SU-DHL-6 (cell line): ENCODE measurements at regions not wholly inside any gene's neighbourhood (a gene's known extent, or its start where the extent isn't known, plus 50 kb on each side); places are given as distances from the start of the nearest gene placed in this dataset.

Experiments used
- EZH2phosphoT487 ChIP-seq: fragments of 200-600 bp; sonication (generic), shearing (Covaris generic); conservative IDR thresholded peaks from 2 replicates; pipeline ENCODE4 v1.6.1; 2018; ENCODE audit warnings: mild to moderate bottlenecking, antibody characterized with exemption, low read length, moderate library complexity, mixed read lengths
- TF ChIP-seq, protein P1 (sequence below): fragments of 200-600 bp; sonication (generic); IDR thresholded peaks from one replicate; pipeline ENCODE4 v1.5.1; 2017; ENCODE audit warnings: antibody characterized with exemption, mild to moderate bottlenecking, low read length, moderate library complexity; ENCODE audit not compliant: insufficient read depth, poor library complexity, severe bottlenecking

DNA sequence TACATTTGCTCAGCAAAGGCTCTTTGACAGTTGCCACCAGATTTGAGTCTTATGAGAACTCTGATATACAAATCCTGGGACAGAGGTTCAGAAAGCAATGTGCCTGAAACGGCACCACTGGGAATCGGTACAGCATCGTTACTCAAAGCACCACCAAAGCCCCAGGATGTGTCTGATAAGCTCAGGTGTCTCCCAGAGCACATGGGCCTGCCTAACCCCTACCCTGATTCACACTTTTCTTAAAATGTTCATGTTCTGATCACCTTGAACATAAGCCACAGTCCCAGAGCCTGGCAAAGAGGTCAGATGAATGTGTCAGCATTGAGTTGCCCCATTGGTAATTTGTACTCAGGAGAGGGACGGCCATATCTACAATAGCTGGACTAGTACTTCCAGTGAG lies 545.8 kb upstream of the AUTS2 start:
- TF ChIP-seq, protein P1, sequence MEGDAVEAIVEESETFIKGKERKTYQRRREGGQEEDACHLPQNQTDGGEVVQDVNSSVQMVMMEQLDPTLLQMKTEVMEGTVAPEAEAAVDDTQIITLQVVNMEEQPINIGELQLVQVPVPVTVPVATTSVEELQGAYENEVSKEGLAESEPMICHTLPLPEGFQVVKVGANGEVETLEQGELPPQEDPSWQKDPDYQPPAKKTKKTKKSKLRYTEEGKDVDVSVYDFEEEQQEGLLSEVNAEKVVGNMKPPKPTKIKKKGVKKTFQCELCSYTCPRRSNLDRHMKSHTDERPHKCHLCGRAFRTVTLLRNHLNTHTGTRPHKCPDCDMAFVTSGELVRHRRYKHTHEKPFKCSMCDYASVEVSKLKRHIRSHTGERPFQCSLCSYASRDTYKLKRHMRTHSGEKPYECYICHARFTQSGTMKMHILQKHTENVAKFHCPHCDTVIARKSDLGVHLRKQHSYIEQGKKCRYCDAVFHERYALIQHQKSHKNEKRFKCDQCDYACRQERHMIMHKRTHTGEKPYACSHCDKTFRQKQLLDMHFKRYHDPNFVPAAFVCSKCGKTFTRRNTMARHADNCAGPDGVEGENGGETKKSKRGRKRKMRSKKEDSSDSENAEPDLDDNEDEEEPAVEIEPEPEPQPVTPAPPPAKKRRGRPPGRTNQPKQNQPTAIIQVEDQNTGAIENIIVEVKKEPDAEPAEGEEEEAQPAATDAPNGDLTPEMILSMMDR, result no peak
- TF ChIP-seq EZH2phosphoT487, result no peak
